Stimulated activated CD8-positive, alpha-beta memory T cell treated with anti-CD3 and anti-CD28 coated beads, Interleukin-4, amount 100 ng/mL, for 4 hours (primary cell): ENCODE measurements at regions not wholly inside any gene's neighbourhood (a gene's known extent, or its start where the extent isn't known, plus 50 kb on each side); places are given as distances from the start of the nearest gene placed in this dataset.

Source experiments
- DNase-seq, 2 donors: peaks; one replicate each; pipeline ENCODE4 v3.0.0-alpha.2; 2020; ENCODE audit warnings: low read depth in 2 of 2, low spot score in 1 of 2

DNA sequence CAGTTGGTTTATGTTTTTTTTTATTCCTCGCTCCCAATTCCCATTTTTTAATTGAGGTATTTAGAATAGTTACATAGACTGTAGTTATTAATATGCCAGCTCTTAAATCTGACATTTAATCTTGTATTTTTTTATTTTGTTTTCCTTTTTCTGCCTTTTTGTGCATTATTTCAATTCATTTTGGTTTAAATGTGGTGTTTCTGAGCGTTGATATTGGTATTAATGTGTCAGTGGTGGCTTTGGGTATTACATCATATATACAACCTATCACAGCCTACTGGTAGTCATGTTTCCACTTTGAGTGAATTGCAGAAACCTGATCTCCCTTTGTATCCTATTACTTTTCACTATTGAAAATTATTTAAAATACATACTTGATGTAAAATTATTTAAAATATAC is 1027.3 kb downstream of the KCNT2 start:
- no peak for DNase-seq

DNA sequence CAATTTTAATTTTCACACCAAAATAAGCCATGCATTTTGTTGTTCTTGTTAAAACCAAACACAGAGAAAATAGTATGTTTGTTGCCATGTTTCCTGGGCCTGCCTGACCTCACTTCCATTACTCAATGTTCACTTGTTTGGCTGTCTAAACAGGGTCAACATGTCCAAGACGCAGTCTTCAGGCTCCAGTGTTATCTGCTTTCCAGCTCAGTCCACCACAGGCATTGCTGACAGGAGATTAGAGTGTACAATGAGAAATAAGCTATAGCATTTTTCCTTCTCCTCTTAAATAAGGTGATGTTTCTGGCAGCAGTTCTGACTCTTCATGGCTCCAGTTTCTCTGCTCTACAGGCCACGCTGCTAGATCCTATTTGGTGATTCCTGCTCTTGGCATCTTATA is 1030.5 kb downstream of the KCNT2 start:
- DNase-seq, result no peak

DNA sequence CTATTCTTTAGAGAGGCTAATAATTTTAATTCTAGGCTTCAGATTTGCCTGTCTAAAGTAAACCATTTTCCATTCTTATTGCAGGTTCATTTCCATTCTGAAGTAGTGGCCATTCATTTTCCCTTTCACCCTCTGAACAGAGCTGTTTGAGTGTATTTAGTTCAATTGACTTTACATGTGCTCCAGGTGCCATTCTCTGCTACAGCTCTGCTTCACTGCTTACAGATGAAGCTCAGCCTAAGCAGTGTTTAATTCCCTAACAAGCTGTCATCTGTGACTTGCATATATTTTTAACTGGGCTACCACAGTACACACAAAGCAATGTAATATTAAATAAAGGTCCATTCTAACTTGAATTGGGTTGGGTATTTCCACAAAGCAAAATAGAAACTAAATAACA is 1031.6 kb downstream of the KCNT2 start:
- DNase-seq, result no peak

DNA sequence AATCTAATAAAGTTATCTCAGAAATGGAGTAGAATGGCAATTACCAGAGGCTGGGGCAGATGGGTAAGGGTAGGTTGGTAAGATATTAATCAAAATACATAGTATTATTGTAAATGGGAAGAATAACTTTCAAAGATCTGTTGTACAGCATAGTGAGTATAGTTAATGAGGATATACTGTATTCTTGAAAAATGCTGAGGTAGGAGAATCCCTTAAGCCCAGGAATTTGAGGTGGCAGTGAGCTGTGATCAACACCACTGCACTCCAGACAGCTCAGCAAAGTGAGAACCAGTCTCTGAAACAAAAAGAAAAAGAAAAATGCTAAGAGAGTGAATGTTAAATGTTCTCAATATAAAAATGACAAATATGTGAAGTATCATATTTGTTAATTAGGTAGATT is 1033.7 kb downstream of the KCNT2 start:
- no peak for DNase-seq

DNA sequence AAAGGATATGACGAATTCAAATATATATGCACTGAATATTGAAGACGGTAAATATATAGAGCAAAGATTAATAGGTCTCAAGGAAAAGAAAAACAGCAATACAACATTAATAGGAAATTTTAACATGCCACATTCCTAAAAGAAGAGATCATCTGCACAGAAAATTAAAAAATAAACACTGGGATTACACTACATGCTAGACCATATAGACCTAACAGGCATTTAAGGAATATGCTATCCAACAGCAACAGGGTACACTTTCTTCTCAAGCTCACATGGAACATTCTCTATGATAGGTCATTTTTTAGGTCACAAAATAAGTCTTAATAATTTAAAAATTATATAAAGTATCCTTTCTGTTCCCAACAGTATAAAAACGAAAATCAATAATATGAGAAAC is 1038.3 kb downstream of the KCNT2 start:
- DNase-seq, result no peak

DNA sequence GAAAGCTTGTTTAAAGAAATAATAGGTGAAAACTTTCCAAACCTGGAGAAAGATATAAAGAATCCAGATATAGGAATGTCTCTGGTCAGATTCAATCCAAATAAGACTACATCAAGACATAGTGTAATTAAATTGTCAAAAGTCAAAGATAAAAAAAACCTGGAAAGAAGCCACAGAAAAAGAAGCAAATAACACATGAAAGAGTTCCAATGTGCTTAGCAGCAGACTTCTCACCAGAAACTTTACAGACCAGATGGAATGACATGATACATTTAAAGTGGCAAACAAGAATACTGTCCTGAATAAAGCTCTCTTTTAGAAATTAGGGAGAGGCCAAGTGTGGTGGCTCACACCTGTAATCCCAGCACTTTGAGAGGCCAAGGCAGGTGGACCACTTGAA is 1039.9 kb downstream of the KCNT2 start:
- no peak for DNase-seq

DNA sequence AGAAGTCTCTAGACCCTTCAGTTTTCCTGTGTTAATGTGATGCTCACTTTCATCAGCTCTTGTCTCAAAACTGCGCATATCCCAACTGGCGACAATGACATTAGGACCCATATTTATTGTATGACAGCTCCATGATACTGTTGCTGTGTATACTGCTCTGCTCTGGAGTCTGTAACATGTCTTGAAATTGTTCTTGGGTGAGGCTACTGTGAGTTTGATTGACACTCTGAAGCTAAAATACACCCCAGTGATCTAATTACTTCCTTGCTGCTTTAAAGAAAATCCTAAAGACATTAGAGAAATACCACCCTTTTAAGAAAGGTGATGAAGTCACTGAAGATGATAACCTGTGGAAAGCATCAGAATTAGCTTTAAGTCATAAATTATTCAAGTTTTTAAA is 1046.2 kb downstream of the KCNT2 start:
- no peak for DNase-seq

DNA sequence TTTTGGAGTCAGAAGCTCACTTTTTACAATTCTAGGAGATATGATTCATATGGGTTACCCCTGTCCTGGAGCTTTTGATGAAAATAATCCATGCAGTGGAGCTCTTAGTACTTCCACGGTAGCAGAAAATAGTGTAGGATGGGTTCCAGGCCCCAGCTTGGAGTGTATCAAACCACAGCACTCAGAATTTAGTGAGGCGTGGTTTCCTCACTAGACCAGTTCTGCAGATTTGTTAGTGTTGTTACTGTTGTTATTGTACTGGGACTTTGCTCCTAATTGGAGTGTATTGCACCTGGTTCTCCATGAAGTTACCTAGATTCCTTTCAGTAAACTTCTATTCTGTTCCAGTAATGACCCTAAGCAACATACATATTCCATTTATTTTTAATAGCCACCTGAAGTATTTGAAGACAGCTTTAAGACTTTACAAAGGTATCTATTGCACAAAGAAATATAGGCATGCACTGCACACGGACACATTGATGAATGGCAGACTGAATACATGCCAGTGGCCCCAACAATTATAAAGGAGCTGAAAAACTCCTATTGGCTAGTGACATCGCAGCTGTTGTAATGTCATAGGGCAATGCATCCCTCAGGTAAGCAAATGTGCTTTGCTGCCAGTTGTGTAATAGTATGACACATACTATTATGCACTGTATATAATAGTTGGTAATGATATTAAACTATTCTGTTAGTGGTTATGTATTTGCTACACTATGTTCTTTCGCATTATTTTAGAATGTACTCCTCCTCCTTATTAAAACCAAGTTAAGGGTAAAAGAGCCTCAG is 1058.0 kb downstream of the KCNT2 start:
- DNase-seq, result no peak

DNA sequence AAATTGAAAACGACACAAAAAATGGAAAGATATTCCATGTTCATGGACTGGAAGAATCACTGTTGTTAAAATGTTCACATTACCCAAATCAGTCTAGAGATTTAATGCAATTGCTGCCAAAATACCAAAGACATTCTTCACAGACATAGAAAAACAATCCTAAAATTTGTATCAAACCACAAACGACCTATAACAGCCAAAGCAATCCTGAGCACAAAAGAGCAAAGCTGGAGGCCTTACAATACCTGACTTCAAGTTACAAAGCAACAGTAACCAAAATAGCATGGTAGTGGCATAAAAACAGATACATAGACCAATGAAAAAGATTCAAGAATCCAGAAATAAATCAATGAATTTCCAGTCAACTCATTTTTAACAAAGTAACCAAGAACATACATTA is 1077.3 kb downstream of the KCNT2 start:
- no peak for DNase-seq

DNA sequence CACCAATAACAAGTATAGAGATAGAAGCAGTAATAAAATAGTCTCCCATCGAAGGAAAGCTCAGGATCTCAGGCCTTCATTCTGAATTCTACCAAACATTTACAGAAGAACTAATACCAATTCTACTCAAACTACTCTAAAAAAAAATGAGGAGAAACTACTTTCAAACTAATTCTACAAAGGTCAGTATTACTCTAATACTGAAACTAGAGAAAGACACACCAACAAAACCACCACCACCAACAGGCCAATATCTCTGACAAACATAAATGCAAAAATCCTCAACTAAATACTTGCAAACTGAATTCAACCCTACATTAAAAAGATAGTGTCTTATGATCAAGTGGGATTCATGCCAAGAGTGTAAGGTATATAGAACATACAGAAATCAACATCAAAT is 1078.4 kb downstream of the KCNT2 start:
- DNase-seq, result no peak

DNA sequence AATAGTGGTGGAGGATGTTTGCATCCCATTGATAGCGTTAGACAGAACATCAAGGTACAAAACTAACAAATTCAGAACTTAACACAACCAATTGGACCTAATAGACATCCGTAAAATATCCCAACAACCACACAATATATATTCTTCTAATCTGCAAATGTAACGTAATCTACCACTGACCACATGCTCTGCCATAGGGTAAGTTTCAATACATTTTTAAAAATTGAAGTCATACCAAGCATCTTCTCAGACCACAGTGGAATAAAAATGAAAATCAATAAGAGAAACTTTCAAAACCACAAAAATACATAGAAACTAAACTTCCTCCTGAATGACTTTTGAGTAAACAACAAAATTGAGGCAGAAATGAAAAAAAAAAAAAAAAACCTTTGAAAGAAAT is 1087.5 kb downstream of the KCNT2 start:
- no peak for DNase-seq

DNA sequence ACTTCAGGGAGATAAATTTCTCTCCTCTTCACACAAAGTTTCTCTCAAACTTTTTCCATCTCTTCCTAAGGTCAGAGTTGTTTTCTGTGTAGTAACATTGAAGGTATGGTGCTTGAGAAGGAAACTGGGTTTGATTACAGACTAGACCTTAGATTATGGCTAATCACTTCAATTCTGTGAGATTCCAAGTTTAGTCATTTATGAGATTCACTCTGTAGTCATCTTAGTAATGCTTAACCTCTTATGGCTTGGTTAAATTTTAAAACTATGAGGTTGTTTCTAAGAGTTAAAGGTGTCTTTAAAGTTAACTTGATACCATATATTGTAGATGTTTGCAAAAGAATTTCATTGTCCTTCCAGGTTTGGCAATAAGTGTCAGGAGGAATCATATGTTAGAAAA is 1092.2 kb downstream of the KCNT2 start:
- DNase-seq, result no peak

DNA sequence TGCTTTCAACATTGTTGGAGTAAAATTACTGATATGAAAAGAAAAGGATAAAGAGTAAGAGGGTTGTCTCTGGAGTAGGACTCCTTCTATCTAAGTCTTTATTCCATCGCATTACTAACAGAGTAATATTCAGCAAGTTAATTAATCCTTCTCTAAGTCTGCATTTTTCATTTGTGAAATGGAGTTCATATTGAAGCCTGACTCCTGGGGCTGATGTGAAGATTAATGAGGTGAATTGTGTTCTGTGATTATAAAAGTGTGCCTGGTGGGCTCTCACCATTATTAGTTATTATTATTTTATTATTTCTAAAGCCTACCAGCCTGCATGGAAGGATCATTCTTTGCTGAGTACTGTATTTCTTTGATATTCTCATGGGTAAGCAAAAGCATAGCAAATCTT is 1096.7 kb downstream of the KCNT2 start:
- no peak for DNase-seq

DNA sequence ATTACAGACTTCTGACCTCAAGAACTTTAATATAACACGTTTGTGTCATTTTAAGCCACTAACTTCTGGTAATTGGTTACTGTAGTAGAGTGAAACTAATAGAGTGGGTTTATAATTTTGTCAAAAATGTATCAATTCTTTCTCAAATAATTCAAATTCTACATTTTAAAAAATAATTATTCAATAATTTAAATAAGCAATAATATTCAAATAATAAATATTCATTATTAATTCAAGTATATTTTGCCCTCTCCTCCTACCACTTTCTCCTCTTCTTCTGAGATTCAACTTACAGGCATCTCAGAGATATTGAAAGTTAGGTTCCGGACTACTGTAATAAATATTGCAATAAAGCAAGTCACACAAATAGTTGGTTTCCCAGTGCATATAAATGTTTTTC is 1107.1 kb downstream of the KCNT2 start:
- DNase-seq, result no peak

DNA sequence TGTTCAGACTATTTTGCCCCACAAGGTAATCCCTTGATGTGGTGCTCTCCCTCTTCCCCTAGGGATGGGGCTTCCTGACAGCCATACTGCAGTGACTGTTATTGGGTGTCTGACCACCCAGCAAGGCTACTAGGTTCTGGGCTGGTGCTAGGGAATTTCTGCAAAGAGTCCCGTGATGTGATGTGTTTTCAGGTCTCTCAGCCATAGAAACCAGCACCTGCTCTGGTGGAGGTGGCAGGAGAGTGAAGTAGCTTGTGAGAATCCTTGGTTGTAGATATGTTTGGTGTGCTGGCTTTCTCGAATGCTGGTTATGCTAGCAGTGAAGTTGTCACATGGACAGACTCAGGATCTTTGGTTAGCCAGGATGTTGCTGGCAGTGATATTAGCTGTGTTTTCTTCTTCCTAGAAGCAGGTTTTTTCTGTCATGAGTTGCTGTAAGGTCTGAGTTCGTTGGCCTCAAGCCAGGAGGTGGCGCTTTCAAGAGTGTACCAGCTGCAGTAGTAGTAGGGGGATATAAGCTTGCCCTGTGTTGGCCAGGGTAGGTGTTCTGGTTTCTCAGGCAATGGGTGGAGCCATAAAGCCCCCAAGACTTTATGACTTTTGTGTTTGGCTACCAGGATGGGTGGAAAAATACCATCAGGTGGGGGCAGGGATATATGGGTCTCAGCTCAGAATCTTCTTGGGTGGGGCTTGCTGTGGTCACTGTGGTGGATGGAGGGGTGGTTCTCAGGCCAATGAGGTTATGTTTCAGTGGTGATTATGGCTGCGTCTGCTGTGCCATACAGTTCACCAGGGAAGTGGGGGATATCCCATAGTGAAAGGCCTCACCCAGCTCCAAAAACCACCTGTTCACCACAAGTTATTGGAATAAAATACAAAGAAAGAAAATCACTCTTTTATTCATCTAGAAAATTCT is 1112.3 kb downstream of the KCNT2 start:
- DNase-seq, result no peak

DNA sequence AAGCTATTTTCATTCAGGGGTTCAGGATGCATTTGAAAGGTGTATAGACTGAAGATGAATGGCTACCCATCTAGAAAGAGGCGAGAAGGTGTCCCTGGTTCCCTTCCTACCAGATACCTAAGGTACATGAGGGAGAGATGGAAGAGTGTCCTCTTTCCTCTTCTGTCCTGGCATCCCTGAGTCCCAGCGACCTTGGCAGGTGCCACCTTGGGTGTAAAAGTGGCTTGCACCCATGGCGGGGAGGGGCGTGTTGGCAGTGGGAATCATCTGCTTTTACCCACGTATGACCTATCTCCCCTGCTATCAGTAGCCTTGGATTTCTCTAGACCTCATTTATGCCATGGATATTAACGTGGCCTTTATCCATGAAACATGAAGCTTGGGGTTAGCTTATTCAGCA is 1126.1 kb downstream of the KCNT2 start:
- no peak for DNase-seq

DNA sequence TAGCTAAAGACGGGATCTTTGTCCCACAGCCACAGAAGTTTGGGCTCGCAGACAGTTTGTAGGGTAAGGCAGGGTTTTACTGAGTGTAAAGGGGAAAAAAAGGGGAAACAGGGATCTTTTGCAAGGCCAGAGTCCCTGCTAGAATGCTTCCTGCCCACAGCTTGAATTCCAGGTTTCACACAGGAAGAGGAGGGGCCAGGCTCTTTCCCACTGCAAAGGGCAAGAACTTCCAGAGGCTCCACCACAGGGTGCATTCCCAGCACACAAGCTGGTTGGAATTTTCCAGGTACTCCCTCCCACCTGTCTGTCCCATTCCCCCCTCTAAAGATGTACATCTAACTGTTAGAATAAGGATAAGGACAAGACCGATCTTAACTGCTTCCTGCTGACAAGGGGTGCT is 1126.9 kb downstream of the KCNT2 start:
- no peak for DNase-seq

DNA sequence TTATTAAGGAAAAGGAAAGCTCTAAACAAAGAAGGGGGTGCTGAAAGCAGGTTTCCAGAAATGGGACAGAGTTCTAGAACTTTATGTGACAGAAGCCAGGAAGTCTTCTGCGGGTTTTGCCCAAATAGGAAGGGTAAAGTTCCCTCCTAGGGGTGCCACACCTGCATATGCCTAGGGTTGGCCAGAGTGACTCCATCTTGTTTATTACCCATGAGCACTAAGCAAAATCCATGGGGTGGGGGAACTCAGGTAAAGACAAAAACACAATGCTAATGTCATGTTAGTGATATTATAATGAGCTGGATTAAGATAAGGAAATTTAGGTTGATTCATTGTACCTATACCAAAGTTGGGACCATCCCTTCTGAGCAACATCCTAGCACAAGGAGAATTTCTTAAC is 1132.7 kb downstream of the KCNT2 start:
- no peak for DNase-seq

DNA sequence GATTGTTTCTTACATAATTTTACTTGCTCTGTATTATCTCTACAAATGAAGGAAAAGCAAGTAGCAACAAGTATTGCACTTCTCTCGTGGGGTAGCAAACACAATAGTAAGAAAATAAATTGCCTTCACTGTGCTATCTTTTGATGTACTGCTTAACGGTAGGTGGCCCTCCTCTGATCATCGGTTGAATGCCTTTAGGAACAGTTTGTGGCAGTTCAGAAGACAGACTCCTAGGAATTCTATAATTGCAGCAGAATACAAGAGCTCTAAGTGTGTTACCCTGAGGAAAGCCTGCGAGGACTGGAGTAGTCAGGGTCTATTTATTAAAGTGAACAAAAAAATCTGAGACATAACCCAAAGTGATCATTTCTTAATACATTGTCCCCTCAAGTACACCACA is 1135.9 kb downstream of the KCNT2 start:
- no peak for DNase-seq

DNA sequence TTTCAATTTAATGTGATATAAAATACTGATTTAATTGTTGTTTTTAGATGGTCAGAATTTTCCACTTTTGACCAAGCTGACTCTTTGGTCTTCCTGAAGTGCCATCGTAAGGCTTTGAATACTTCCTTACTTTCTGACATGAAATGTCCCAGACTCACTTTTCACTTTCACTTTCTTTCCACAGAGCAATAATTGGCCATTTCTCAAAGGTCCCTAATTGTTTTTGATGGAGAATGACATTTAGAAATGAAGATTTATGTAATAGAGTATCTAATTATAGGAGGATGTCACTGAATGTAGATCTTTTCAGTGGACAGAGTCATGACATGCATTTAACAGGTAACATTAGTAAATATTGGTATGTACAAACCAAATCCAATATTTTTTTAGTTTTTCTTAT is 1141.6 kb downstream of the KCNT2 start:
- DNase-seq, result no peak

DNA sequence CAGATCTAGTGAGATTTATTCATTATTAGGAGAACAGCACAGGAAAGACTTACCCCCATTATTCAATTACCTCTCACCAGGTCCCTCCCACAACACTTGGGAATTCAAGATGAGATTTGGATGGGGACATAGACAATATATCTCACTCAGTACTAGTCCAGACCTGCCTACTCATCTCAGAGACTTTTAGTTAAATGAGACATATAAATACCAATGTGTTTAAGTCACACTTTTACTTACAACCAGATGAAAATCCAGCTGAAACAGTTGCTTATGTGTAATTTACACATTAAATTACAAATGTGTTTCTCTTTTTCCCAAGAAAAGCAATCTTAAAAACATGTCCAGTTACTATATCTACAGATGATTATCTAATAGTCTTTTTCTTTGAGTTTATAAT is 1145.6 kb downstream of the KCNT2 start:
- no peak for DNase-seq

DNA sequence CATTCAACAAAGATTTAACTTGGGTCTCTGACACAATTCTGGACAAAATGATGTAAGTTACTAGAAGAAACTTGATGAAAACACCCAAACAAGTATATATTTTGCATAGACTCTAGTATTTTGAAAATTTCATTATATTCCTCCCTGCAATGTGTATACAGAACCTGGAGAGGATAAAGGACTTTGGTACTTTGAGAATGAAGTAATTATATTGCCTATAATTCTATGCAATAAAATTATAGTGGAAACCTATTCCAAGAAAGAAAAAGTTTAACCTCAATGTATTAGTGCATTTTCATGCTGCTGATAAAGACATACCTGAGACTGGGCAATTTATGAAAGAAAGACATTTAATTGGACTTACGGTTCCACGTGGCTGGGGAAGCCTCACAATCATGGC is 1146.1 kb downstream of the KCNT2 start:
- no peak for DNase-seq

DNA sequence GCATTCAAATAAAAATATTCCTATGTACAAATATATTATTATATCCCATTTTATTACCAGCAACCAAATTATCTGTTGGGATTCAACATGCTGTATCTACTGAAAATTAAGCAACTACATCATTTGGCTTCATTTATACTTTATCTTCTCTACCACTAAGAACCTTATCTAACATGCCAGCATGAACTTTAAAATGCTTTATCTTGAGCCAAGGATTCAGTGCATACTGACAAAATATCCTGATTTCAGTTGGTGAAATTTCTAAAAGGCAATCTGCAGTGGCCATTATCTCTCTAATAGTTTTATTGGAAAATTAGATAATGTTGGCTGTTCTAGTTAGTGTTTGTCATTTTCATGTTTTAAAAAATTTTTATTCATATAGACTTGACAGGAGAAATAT is 1149.9 kb downstream of the KCNT2 start:
- DNase-seq, result no peak
